AG10803 (cell line): ENCODE measurements at regions not wholly inside any gene's neighbourhood (a gene's known extent, or its start where the extent isn't known, plus 50 kb on each side); places are given as distances from the start of the nearest gene placed in this dataset.

Experiments
- DNase-seq: peaks from one replicate; pipeline ENCODE4 v3.0.0; 2010; ENCODE audit warnings: low read depth
- H3K4me3 ChIP-seq: 2 replicates; pipeline ENCODE4 v1.5.1; 2011; ENCODE audit warnings: mild to moderate bottlenecking, low read length, control low read depth
- TF ChIP-seq, protein P1 (sequence below): conservative IDR thresholded peaks from 2 replicates; pipeline ENCODE4 v1.5.1; 2011; ENCODE audit warnings: mild to moderate bottlenecking, low read length, control low read depth, inconsistent platforms

DNA sequence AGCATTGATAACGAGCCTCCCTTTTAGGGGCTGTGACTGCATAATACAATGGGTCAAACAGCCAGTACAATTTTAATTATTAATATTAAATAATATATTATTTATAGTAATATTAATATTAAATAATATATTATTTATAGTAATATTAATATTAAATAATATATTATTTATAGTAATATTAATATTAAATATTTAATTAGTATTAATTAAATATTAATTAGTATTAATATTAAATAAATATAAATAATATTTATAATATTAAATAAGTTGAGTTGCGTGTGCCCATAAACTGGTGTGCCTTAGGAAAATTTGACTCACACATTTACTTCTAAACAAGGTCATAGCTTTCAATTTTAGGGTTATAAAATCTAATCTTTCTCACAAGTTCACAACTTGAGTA, 509.3 kb upstream of the RGS18 start:
- TF ChIP-seq, protein P1, sequence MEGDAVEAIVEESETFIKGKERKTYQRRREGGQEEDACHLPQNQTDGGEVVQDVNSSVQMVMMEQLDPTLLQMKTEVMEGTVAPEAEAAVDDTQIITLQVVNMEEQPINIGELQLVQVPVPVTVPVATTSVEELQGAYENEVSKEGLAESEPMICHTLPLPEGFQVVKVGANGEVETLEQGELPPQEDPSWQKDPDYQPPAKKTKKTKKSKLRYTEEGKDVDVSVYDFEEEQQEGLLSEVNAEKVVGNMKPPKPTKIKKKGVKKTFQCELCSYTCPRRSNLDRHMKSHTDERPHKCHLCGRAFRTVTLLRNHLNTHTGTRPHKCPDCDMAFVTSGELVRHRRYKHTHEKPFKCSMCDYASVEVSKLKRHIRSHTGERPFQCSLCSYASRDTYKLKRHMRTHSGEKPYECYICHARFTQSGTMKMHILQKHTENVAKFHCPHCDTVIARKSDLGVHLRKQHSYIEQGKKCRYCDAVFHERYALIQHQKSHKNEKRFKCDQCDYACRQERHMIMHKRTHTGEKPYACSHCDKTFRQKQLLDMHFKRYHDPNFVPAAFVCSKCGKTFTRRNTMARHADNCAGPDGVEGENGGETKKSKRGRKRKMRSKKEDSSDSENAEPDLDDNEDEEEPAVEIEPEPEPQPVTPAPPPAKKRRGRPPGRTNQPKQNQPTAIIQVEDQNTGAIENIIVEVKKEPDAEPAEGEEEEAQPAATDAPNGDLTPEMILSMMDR, result no peak
- no peak overlapping the region for H3K4me3 ChIP-seq
- no peak for DNase-seq

DNA sequence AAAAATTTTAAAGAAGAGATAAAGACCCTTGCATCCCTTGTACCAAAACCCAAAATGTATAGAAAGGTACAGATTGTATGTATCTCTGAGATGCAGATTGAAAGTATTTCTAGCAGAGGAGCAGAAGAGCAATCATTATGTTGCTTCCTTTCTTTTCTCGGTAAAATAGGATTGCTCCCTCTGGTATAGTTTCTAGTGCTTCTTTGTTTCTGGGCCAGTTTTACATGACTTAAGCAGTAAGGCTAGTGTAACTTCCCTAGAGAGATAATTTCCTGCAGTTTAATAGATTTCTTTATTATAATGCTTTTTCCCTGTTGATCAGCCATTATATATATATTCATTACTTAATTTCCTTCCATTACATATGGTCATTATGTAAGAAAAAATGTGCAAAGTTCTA, 496.2 kb upstream of the RGS18 start:
- no peak for DNase-seq
- no peak overlapping the region for H3K4me3 ChIP-seq
- TF ChIP-seq, protein P1, result no peak

DNA sequence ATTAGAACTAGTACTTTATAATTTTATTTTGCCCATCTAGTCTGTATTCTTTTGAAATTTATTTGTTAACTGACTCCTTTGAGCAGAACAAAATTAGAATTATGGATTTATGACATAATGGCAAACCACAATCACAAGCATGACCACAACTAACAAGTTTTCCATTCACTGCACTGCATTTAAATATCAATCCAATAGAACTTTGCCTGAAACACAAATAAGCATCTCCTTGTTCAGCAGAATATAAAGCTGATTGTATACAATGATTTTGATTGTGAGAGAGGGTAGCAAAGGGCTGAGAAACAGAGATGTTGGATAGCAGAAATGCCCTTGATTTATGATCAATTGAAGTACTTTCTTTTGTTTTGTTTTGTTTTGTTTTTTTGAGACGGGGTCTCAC, 495.5 kb upstream of the RGS18 start:
- TF ChIP-seq, protein P1, result no peak
- no peak for DNase-seq
- no peak overlapping the region for H3K4me3 ChIP-seq

DNA sequence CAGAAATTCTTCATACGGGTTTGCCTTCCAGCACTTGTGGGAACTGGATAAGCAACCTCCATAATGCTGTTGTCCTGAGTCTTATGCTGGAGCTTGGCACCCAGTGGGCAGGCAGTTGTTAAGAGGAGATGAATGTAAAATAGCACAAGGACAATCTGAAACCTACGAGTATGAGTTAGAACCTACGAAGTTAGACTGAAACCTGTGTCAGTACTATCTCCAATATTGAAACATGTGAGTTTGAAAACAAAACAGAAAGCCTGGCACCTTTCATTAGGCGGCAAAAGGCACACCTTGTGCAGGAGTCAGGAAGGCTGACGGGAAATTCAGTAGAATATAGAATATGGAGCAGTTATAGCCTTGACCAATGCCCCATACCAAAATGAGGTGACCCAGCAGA, 489.7 kb upstream of the RGS18 start:
- no peak for DNase-seq
- TF ChIP-seq, protein P1, result no peak
- no peak overlapping the region for H3K4me3 ChIP-seq

DNA sequence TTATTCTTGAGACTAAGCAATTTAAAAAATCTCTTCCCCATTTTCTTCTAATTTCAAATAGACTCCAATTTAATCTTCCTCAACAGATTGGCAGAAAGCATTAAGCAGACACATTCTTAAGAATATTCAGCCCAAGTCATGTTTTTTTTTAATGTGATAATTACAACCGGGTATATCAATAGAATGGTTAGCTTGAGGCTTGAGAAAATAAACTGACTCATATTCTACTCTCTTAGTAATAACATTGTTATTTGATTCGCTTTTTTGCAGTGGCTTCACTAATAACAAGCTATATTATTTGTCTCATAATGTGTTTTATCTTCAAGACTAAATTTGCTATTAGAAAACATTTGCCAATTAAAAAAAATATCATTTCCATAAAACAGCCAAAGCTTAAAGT, 488.6 kb upstream of the RGS18 start:
- DNase-seq, result no peak
- TF ChIP-seq, protein P1, result no peak
- no peak overlapping the region for H3K4me3 ChIP-seq

DNA sequence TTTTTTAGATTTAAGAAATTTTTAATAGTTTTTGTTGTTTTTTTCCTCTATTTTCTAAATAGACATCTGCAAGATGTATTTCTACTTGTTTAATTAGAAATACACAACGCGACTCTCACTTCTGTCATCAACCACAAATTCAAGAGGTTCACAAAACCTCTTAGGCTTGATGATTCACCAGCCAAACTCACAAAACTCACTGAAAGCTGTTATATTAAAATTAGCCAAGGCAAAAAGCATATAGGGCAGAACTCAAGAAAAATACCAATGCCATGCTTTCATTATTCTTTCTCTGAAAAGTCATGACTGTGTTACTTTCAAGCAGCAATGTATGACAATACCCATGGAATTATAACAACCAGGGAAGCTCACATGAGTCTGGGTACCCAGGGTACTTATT, 487.0 kb upstream of the RGS18 start:
- DNase-seq, result no peak

DNA sequence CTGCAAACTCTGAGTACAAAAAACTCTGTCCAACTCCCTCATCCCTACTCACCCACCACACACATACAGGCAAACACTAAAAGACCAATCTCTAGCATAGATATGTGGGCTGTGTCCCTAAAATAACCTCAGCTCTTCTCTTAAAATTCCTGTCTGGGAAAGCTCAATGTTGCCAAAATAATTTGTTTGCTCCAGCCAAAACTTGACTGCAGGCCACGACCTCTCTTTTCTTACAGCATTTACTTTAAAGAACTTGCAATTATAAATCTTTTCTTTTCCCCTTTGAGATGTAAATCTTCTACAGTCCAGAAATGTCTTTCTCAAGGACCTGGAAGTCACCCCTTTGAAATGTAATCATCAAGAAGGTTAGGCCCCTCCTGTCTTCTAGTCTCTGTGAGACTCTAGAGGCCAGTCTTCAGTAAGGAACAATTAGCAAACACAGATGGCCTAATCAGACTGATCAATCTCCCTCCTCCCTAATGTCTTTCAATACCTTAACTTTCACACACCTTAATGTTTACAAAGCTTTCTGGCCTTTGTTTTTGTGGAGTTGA, 483.6 kb upstream of the RGS18 start:
- no peak for DNase-seq
- TF ChIP-seq, protein P1, result no peak
- H3K4me3 ChIP-seq, result no peak overlapping the region

More for the DNA sequence above, 487.0 kb upstream of the RGS18 start:
- TF ChIP-seq, protein P1, result no peak
- H3K4me3 ChIP-seq, result no peak overlapping the region
